GM19240 (cell line): ENCODE measurements at regions not wholly inside any gene's neighbourhood (a gene's known extent, or its start where the extent isn't known, plus 50 kb on each side); places are given as distances from the start of the nearest gene placed in this dataset.
"Not testable (repeated sequence)": the region's sequence is repeated elsewhere in the genome, so short reads cannot be mapped to it uniquely, and the experiment has no call there.

ENCODE experiments used
- DNase-seq: peaks from one replicate; pipeline ENCODE4 v3.0.0; 2011; ENCODE audit warnings: low spot score; ENCODE audit not compliant: insufficient read length

DNA sequence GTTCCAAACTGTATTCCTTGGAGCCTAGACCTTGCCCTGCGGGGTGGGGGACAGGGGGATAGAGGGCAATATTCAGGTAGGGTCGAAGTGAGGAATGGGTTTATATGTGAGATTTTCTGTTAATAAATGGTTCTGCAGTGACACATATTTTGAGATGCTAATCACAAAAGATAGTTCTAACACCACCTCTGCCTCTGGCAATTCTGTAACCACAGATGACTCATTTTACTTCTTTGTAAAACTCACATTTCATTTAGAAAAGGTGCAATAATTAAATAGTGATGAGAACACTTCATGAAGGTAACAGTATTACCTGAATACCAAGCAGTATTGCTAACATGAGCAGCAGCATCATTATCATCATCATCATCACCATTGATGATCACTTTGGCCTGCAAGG lies 306.6 kb downstream of the SUCLG1 start:
- DNase-seq, result no peak

DNA sequence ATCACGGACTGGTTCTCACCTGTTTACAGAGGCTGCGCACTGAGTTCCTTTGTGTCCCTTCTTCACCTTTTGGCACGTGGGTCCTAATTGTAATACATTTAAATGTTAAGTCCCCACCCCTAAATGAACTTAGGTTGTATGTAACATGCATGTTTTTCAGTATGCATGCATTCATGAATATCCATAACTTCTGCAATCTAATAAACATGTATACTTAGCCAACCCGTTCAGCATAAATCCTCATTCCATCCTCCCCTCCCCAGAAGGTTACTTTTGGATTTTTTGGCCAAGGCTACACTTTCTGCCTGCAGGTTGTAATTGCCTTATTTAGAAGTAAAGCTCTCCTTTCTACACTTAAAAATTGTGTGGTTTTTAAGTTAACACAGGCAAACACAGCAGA lies 314.7 kb downstream of the SUCLG1 start:
- no peak for DNase-seq

DNA sequence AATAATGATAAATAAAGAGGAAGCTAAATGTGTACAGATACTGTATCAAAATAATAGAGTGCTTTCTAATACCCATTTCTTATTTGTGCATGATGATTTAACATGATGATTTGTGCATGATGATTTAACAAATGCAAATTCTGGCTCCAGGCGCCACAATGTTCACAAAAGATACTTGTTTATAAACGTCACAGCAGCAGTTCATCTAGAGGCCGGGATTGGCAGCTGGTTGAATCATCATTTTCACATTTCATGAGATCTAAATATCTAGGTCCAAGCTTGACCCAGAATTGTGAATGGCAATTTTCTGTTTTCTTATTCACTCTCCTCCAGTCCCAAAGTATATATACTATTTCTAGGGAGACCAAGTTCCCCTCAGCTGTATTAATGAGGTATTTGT lies 322.0 kb downstream of the SUCLG1 start:
- no peak for DNase-seq

DNA sequence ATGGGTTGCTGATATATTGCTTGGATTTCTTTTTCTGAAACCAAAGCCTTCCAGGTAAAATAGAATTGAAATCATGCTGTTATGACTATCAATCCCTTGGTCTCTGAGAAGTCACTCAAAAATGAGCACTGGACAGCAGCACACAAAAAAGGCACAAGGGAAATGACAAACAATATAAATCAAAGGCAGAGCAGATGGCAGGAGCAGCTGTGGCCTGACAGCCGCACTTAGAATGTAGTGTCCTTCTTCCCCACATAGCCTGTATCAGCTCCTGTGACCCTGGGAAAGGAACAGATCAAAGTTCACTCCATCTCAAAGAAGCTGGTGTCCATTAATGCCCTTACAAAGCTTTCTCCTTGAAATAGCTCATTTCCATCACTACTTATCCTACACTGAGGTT lies 326.7 kb downstream of the SUCLG1 start:
- no peak for DNase-seq

DNA sequence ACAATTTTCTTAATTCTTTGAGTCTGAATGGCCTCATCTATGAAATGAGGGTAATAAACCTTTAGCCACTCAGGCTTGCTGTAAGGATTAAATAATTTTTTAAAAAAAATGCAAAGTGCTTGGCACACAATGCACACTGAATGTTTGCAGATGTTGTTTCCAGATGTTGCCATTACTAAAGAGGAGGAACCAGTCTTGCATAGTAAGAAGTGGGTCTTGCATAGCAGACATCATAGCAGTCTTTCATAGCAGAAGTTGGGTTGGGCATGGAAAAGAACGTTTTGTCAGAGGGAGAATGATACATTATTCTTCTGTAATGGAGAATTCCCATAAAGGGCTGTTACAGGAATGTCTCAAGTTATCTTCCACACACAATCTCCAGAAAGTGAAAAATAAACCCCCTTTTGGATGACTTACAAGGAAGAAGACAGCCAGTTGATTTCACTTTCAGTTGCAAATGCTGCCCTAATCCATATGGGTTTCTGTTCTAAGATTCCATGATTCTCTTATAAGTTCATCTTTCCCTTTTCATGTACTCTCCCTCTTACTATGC lies 327.7 kb downstream of the SUCLG1 start:
- no peak for DNase-seq

DNA sequence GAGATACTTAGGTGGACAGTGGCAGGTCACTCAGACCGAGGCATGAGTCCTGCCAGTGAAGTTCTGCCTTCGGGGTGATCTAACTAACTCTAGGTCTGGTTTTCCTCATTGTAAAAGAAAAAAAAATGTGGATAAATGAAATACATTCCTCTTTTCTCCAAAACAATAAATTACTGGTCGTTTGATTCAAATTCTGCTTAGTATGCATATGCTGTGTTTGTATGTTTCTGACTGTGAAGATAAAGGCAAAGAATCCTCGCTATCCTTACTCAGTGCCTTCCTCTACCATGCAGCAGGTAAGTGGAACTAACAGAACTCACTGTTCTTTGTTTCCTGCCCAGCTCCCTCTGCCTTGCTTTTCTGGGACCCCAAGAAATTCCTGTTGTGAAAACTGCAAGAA lies 330.1 kb downstream of the SUCLG1 start:
- no peak for DNase-seq

DNA sequence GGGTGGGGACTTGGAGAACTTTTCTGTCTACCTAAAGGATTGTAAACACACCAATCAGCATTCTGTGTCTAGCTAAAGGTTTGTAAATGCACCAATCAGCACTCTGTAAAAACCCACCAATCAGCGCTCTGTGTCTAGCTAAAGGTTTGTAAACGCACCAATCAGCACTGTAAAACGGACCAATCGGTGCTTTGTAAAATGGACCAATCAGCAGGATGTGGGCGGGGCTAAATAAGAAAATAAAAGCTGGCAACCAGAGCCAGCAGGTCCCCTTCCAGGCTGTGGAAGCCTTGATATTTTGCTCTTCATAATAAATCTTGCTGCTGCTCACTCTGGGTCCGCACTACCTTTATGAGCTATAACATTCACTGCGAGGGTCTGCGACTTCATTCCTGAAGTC lies 331.3 kb downstream of the SUCLG1 start:
- not testable (repeated sequence) for DNase-seq

DNA sequence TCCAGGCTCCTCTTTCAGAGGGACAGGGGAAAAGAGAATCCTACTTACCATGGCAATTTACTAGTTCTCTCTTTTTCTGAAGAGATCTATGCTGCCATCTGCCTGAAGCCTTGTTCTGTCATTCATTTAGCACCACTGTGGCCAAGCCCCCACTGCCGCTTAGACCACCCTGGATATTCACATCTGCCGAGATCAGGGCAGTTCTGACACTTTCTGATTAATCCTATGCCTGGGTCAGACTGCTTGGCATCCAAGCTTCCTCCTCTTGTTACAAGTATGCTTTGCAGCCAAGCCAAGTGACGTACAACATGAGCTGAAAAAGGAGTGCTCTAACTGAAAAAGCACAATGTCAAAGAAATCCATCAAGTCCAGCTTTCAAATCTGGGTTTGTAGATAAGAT lies 332.6 kb downstream of the SUCLG1 start:
- DNase-seq, result no peak

DNA sequence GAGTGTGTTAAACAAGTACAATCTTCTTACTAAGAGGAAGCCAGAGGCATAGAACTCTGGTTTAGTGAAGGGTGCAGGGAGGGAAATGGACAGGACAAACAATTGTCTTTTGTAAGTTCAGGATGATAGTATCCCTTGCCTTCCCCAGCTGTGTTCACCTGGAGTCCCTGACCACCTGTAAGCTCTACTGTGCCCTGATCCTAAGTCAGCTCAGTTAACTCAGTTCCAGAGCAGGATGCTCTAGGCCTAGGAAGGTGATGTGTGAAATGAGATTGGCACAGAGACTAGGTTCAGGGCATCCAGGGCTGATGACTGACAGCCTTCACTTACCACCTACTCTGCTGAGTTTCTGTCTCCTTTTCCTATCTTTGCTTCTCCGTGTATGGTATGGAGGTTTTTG lies 333.0 kb downstream of the SUCLG1 start:
- no peak for DNase-seq

DNA sequence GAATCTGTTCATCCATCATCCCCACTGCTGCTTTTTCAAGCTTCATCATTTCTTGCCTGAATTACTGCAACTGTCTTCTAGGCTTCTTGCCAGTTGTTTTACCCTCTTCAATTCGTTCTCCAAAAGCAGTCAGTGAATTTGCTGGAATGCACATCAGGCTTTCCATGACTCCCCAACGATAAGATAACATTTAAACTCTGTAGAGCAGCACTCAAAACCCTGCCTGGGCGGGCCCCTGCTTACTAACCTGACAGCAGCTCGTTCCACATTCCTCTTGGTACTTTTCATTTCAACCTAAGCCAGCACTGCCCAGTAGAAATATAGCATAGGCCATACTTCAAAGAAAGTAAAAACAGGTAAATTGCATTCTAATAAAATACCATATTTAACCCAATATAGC lies 342.9 kb downstream of the SUCLG1 start:
- DNase-seq, result no peak

DNA sequence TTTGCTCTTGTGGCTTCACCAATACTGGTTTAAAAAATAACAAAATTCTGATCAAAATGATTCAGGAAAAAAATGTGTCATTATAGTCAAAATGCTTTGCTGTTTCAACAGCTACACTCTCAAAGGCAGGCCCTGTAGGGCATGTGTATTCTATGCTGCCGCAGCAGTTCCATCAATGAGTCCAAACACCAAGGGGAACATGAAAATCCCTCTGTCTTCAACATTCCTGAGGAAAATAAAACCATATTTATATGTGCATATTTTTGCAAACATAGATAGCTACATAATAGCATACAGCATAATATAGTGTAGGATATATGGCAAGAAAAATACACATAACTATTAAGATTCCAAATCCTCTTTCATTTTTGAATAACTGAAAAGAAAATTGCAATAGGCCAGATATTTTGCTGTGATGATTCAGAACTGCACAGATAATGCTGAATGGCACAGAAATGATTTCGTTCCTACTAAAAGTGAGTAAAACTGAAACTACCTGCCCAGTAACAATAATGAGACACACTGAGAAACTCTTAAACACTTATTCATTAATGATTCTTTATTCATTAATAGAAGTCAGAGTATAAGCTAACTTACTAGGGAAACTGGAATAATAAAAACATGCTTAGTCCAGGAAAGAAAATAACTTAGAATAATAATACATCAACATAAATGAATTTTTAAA lies 343.8 kb downstream of the SUCLG1 start:
- DNase-seq, result no peak

DNA sequence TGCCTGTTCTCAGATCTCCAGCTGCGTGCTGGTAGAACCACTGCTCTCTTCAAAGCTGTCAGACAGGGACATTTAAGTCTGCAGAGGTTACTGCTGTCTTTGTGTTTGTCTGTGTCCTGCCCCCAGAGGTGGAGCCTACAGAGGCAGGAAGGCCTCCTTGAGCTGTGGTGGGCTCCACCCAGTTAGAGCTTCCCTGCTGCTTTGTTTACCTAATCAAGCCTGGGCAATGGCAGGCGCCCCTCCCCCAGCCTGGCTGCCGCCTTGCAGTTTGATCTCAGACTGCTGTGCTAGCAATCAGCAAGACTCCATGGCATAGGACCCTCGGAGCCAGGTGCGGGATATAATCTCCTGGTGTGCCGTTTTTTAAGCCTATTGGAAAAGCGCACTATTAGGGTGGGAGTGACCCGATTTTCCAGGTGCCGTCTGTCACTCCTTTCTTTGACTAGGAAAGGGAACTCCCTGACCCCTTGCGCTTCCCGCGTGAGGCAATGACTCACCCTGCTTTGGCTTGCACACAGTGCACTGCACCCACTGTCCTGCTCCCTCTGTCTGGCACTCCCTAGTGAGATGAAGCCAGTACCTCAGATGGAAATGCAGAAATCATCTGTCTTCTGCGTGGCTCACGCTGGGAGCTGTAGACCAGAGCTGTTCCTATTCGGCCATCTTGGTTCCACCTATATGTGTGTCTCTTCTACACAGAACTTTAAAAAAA lies 355.1 kb downstream of the SUCLG1 start:
- DNase-seq, result not testable (repeated sequence)

DNA sequence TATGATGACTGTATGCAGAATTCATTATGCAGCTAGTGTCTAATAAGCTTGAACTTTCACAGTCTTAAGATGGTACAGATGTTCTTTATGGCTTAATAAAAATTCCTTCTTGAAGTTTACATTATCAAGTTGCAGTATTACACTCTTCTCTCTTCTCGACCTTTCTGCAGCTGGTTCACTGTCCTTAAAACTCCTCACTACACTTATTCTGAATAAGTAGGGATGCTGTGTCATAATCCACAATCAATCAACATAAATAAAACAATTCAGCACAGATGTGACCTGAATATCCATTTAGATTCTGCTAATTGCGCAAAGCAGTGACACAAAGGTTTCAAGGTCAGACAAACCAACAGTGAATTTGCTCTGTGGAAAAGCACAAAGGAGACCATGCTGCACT lies 356.8 kb downstream of the SUCLG1 start:
- DNase-seq, result no peak

DNA sequence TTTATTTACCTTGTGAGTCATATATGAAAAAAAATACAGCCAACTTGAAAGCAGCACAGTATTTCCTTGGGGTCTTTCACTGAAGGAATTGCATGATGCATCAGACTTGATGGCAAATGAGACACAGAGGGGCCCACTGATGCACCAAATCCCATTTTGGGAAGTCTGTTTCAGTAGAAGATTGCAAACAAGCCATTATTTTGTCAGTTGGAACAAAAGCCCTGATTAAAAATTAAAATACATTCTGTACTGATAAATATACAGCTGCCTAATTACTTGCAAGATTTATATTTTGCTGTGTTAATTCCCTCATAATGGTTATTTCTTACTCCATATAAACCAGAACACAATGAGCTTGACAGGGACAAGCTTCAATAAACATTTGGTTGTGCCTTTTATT lies 370.4 kb downstream of the SUCLG1 start:
- DNase-seq, result no peak

DNA sequence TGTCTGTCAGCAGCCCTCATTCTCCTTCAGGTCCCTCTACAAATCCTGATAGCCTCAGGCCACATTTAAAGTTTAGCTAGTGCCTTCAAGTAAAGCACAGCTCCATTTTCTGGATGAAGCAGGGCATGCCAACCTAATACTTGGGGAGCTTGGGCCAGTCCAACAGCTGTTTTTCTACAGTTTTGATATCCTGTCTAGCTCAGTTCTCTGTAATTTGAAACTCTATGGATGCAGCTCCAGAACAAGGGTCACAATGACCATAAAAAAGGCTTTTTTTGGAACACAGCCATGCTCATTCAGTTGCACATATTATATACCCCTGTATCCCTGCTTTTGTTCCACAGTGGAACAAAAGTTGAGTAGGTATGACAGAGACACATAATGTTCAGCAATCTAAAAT lies 373.5 kb downstream of the SUCLG1 start:
- DNase-seq, result no peak

DNA sequence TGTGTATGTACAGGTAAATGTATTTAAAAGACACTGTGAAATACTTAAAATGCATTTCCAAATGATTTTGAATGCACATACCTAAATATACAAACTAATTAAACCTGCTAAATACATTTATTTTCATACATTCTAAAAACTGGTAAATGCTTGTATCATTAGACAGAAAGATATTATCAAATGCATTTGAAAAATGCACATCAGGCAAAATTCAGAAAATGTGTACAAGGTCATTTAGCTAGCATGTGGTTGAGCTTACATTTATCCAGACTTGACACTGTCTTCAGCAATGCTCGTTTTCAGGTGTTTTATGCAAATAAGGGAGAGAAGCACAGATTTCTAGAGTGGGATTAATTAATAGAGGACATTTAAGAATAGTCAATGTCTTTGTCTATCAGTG lies 374.2 kb downstream of the SUCLG1 start:
- DNase-seq, result no peak

DNA sequence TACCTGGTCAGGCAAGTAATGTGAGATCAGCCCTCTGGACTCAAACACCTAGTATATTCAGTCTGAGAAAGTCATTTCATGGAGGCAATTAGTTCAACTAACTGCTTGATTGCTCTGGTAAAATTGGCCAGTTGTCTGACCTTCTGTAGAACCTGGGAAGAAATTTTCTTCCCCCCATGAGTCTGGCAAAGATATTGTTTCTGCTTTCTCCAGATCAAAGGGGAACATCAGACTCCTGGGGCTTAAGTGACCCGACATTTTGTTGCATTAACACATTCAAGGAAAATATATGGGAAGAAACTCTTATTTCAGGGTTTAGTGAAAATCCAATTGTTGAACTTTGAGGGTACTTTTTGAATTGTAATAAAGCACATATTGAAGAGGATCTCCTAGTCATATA lies 375.1 kb downstream of the SUCLG1 start:
- DNase-seq, result no peak

DNA sequence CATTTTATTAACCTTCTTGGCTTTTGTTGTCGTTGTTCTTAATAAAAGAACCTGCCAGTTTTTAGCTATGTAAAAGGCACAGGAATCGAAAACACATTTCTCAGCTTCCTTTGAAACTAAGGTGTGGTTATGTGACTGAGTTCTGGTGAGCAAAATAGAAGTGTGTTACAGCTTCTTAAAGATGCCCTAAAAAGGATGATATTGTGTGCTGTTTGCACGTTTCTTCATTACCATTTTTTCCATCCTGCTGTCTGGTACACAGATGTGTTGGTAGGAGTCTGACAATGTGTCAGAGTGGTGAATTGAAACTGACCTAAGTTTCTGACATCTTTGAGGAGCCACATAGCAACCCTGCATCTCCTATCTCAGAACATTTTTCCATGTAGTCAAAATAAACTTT lies 380.6 kb downstream of the SUCLG1 start:
- DNase-seq, result no peak

DNA sequence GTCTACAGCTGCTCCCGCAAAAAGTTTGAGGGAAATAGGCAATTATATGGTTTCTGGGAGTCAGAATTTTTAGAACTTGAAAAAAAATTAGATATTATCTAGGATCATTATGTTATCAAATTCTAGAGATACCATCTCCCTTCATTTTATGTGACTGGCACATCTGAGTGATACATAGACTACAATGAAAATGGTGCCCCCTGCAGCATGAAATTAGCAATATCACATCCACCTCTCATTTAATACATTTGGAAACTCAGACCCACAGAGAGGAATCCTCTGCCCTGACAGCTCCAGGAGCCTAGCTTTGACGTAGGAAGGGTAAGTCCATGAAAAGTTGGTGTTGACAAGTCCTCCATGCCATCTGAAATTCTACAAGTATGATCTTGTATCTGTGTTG lies 381.6 kb downstream of the SUCLG1 start:
- no peak for DNase-seq

DNA sequence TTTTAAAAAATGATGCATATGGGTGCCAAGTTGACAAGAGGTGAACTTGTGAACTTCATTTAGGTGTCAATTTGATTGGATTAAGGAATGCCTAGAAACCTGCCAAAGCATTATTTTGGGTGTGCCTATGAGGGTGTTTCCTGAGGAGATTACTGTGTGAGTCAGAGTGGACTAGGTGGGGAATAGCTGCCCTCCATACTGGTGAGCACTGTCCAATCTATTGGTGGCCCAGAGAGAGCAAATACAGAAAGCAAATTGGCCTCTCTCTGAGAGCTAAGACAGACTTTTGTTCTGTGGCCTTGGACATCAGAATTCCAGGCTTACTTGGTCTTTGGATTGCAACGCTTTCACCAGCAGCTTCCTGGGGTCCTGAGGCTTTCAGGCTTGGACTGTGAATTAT lies 388.0 kb downstream of the SUCLG1 start:
- no peak for DNase-seq

DNA sequence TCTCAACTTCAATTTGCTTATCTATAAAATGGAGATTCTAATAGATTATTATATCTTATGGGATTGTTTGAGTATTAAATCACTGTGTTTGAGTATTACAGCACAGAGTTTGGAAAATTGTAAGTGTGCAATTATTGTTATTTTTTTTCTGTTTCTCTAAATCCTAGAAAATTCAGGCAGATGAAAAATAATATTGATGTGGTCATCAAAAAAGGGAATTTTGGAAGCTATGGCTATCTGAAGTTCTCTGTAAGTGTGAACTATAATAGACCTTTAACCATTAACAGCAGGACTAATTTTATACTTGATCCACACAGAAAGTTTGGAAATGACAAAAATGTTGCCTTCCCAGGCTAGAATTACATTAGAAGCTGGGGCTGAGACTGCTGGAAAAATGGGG lies 393.2 kb downstream of the SUCLG1 start:
- DNase-seq, result no peak

DNA sequence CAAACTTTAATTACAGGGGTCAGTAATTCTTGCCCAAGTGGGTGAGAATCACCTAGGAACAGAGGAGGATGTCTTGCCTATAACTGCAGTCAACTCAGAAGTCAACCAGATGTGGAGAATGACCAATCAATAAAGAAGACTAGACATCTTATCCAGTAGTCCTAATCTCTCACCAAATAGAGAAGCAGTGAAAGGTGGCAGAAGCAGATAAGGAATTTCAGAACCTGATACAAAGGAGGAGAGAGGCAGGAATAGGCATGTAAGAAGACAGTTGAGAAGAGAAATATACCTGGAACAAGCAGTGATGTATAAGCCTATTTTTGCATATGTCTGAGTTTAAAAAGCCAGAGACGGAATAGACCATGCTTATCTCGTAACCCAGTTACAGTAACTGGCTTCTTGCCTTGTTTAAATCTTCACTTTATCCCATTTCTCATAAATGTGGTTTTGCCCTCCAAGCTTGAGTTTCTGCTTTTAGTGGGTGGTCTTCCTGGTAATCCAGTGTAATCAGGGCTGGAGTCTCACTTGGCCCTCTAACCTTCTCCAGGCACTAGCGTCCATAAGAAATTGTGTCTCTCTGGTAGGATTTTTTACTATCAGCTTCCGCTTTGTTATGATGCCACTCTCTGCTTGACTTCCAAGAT lies 401.0 kb downstream of the SUCLG1 start:
- no peak for DNase-seq

DNA sequence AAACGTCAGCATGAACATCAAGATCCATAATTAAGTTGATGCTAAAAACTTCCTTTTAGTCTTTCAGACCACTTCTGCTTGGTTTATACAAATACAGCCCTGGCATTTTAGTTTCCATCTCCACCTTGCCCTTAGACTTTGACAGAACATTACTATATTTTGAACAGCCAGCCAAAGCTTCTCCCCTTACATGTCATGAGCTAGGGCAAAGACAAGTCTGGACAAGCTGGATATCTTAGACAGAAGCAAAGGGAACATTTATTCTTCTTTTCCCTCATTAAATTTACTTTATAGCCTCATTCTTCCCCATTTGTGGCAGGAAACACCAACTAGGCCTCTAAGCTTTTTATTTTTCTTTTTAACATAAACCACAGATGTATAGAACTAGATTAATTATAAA lies 403.3 kb downstream of the SUCLG1 start:
- DNase-seq, result no peak
